ENCODE measurements at regions not wholly inside any gene's neighbourhood (a gene's known extent, or its start where the extent isn't known, plus 50 kb on each side); places are given as distances from the start of the nearest gene placed in this dataset.
"Not testable (repeated sequence)": the region's sequence is repeated elsewhere in the genome, so short reads cannot be mapped to it uniquely, and the experiment has no call there.

DNA sequence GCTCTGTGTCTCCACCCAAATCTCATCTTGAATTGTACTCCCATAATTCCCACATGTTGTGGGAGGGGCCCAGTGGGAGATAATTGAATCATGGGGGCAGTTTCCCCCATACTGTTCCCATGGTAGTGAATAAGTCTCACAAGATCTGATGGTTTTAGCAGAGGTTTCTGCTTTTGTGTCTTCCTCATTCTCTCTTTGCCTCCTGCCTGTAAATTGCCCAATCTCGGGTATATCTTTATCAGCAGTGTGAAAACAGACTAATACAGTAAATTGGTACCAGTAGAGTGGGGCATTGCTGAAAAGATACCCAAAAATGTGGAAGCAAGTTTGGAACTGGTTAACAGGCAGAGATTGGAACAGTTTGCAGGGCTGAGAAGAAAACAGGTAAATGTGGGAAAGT lies 278.1 kb upstream of the PCDH9 start:
- H3K27ac Mint-ChIP-seq, H3K9me3 Mint-ChIP-seq, H3K4me1 Mint-ChIP-seq: not testable (repeated sequence)

GRCh38 chr13:67506407-67506806 lies 276.3 kb upstream of the PCDH9 start:
- peaks cover 13% of the 10 kb centered on the region for H3K9me3 Mint-ChIP-seq
- ATAC-seq (no peak), DNase-seq (ENCODE audit: low spot score in 2 of 2) (no peak)
- H3K27ac Mint-ChIP-seq, result no peak overlapping the region
- H3K36me3 Mint-ChIP-seq, result no peaks in the 10 kb centered on the region
- no peaks in the 10 kb centered on the region for H3K4me1 Mint-ChIP-seq
- no peak overlapping the region for H3K4me3 Mint-ChIP-seq

More for the DNA sequence above, 278.1 kb upstream of the PCDH9 start:
- not testable (repeated sequence) for DNase-seq (ENCODE audit: low spot score in 2 of 2); H3K4me3 Mint-ChIP-seq; ATAC-seq; H3K36me3 Mint-ChIP-seq

DNA sequence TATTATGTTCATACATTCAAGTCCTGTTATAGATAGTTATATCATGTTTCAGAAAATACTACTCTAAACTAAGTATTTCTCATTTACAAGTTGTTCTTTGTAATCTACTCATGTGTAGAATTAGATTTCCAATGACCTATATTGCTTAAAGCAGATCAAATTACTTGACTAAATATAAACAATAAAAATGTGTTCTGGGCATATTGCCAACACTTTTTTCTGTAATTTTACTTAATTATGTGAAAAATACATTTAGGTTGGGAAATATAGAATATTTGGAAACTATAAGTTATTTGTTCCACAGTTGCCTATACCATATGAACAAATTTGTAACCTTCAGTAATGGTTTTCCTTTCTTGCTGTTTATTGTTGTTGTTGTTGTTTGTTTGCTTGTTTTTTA lies 275.2 kb upstream of the PCDH9 start:
- peaks cover 15% of the 10 kb centered on the region for H3K9me3 Mint-ChIP-seq
- H3K4me1 Mint-ChIP-seq, result no peaks in the 10 kb centered on the region
- no peak overlapping the region for H3K4me3 Mint-ChIP-seq
- H3K36me3 Mint-ChIP-seq, result no peaks in the 10 kb centered on the region
- DNase-seq (ENCODE audit: low spot score in 2 of 2), result no peak
- ATAC-seq, result no peak
- H3K27ac Mint-ChIP-seq, result no peak overlapping the region

DNA sequence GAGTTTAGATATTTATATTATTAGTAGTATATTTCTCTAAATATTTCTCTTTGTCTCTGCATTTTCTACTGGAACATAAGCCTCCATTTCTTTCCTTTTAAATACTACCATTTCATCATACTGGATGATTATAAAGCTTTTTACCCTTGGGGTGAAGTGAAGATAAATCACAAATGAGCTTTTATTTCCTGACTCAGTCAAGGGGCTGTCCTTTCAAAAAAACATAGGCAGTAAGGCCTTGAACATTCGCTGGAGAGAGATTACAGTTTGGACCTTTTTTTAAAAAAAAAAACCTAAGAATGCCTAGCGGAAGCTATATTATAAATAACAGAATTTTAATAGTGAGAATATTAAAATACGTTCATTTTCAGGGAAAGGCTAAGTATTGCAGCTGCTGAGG lies 268.8 kb upstream of the PCDH9 start:
- H3K27ac Mint-ChIP-seq, result no peak overlapping the region
- peaks cover 20% of the 10 kb centered on the region for H3K9me3 Mint-ChIP-seq
- no peak for ATAC-seq
- DNase-seq (ENCODE audit: low spot score in 2 of 2), result no peak
- no peaks in the 10 kb centered on the region for H3K36me3 Mint-ChIP-seq
- H3K4me3 Mint-ChIP-seq, result no peak overlapping the region
- no peaks in the 10 kb centered on the region for H3K4me1 Mint-ChIP-seq

- H3K27ac Mint-ChIP-seq, result no peak overlapping the region
- no peaks in the 10 kb centered on the region for H3K4me1 Mint-ChIP-seq
- no peak for DNase-seq (ENCODE audit: low spot score in 2 of 2)
- H3K9me3 Mint-ChIP-seq, result peaks cover 10% of the 10 kb centered on the region
- ATAC-seq, result no peak
- H3K4me3 Mint-ChIP-seq, result no peak overlapping the region
- no peaks in the 10 kb centered on the region for H3K36me3 Mint-ChIP-seq
Observed at GRCh38 chr13:67493835-67494234, 263.7 kb upstream of the PCDH9 start.

GRCh38 chr13:67489016-67489415 lies 258.9 kb upstream of the PCDH9 start:
- DNase-seq (ENCODE audit: low spot score in 2 of 2) (no peak), ATAC-seq (no peak)
- no peaks in the 10 kb centered on the region for H3K4me1 Mint-ChIP-seq
- peaks cover 13% of the 10 kb centered on the region for H3K9me3 Mint-ChIP-seq
- no peak overlapping the region for H3K4me3 Mint-ChIP-seq
- H3K36me3 Mint-ChIP-seq, result no peaks in the 10 kb centered on the region
- H3K27ac Mint-ChIP-seq, result no peak overlapping the region

GRCh38 chr13:67481445-67481844 lies 251.3 kb upstream of the PCDH9 start:
- Mint-ChIP-seq H3K36me3 (no peaks in the 10 kb centered on the region), H3K4me3 (no peak overlapping the region), H3K4me1 (no peaks in the 10 kb centered on the region), H3K27ac (no peak overlapping the region), H3K9me3 (peaks cover 20% of the 10 kb centered on the region)
- ATAC-seq, result no peak
- DNase-seq (ENCODE audit: low spot score in 2 of 2), result no peak

DNA sequence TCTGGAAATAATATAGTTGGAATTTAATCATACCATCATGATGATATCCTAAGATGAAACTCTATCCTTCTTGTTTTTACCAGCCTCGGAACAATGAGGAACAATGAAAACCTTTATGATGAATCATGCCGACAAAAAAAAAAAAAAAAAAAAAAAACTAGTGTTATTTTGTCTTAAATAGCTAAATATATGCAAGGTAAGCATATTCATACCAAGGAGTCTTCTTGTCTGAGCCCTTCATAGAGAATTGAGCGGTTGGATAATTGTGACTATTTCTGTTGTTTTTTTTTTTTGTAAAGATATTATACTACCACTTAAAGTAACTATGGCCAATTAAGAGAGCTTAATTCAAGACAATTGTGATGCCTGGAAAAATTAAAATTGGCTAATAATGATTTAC lies 244.0 kb upstream of the PCDH9 start:
- ATAC-seq (no peak), DNase-seq (ENCODE audit: low spot score in 2 of 2) (no peak)
- no peaks in the 10 kb centered on the region for H3K36me3 Mint-ChIP-seq
- H3K9me3 Mint-ChIP-seq, result peaks cover 14% of the 10 kb centered on the region
- H3K4me1 Mint-ChIP-seq, result no peaks in the 10 kb centered on the region
- H3K4me3 Mint-ChIP-seq, result no peak overlapping the region
- H3K27ac Mint-ChIP-seq, result no peak overlapping the region

DNA sequence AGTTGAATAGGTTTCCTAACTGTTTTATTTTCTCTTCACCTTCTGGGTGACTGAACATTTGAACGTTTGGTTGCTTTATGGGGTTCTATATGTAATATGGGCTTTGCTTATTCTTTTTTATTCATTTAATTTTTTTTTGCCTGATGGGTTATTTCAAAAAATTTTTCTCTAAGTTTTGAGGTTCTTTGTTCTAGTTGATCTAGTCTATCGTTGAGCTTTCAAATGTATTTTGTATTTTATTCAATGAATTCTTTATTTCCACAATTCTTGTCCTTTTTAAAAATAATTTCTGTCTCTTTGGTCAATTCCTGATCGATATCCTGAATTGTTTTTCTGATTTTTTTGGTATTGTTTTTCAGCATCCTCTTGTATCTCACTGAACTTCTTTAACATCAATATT lies 239.5 kb upstream of the PCDH9 start:
- DNase-seq (ENCODE audit: low spot score in 2 of 2) (no peak), ATAC-seq (no peak)

DNA sequence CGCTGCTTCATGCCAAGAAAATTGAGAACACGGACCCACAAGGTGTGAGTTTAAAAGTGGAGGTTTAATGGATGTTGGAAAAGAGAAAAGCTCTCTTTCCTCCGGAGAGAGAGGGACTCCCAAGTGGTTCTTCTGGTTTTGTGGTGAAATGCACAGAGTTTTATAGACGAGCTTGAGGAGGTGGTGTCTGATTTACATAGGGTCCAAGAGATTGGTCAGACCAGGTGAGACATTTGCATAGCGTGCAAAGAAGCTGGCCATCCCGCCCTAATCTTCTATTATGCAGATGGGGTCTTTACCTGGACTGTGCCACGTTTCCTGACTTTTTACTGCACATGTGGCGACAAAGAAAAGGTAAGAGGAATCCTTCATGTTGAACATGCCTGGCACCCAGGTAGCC lies 236.4 kb upstream of the PCDH9 start:
- no peak overlapping the region for H3K4me3 Mint-ChIP-seq

More for the DNA sequence above, 239.5 kb upstream of the PCDH9 start:
- H3K27ac Mint-ChIP-seq, result no peak overlapping the region
- H3K4me1 Mint-ChIP-seq, result no peaks in the 10 kb centered on the region
- H3K9me3 Mint-ChIP-seq, result peaks cover 26% of the 10 kb centered on the region
- no peak overlapping the region for H3K4me3 Mint-ChIP-seq
- no peaks in the 10 kb centered on the region for H3K36me3 Mint-ChIP-seq

GRCh38 chr13:67464154-67464553 lies 234.0 kb upstream of the PCDH9 start:
- no peaks in the 10 kb centered on the region for H3K36me3 Mint-ChIP-seq
- no peak overlapping the region for H3K4me3 Mint-ChIP-seq
- ATAC-seq, result no peak

More for the DNA sequence above, 236.4 kb upstream of the PCDH9 start:
- H3K27ac Mint-ChIP-seq, result no peak overlapping the region
- no peaks in the 10 kb centered on the region for H3K4me1 Mint-ChIP-seq
- peaks cover 28% of the 10 kb centered on the region for H3K9me3 Mint-ChIP-seq
- no peak for ATAC-seq
- no peaks in the 10 kb centered on the region for H3K36me3 Mint-ChIP-seq
- DNase-seq (ENCODE audit: low spot score in 2 of 2), result no peak

GRCh38 chr13:67462098-67462497 lies 232.0 kb upstream of the PCDH9 start:
- ATAC-seq (no peak), DNase-seq (ENCODE audit: low spot score in 2 of 2) (no peak)
- Mint-ChIP-seq H3K36me3 (no peaks in the 10 kb centered on the region), H3K4me1 (no peaks in the 10 kb centered on the region), H3K27ac (no peak overlapping the region), H3K9me3 (peaks cover 16% of the 10 kb centered on the region), H3K4me3 (no peak overlapping the region)

More at GRCh38 chr13:67464154-67464553, 234.0 kb upstream of the PCDH9 start:
- DNase-seq (ENCODE audit: low spot score in 2 of 2), result no peak
- Mint-ChIP-seq H3K4me1 (no peaks in the 10 kb centered on the region), H3K9me3 (peaks cover 33% of the 10 kb centered on the region), H3K27ac (no peak overlapping the region)

DNA sequence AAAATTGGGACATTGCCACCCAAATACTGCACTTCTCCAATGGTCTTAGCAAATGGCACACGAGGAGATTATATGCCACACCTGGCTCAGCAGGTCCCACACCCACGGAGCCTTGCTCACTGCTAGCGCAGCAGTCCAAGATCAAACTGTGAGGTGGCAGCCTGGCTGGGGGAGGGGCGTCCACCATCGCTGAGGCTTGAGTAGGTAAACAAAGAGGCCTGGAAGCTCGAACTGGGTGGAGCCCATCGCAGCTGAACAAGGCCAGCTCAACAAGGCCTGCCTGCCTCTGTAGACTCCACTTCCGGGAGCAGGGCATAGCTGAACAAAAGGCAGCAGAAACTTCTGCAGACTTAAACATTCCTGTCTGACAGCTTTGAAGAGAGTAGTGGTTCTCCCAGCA lies 222.4 kb upstream of the PCDH9 start:
- not testable (repeated sequence) for H3K36me3 Mint-ChIP-seq, H3K4me1 Mint-ChIP-seq, H3K27ac Mint-ChIP-seq

DNA sequence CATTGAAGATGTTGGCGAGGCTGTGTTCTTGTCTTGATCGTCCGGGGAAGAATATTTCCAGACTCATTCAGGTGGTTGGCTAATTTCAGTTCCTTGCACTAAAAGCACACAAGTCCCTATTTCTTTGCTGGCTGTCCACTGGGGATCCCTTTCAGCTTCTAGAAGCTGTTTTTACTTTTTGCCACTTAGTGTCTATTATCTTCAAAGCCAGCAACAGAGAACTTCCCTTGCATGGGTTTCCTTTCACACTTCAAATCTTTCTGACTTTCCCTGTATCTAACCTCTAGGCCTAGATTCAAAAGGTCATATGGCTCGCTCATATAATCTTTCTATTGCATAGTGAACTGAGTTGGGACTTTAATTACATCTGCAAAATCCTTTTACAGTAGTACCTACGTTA lies 215.3 kb upstream of the PCDH9 start:
- DNase-seq (ENCODE audit: low spot score in 2 of 2) (no peak), ATAC-seq (no peak)
- Mint-ChIP-seq H3K27ac (no peak overlapping the region), H3K9me3 (peaks cover 8% of the 10 kb centered on the region), H3K36me3 (no peaks in the 10 kb centered on the region), H3K4me1 (no peaks in the 10 kb centered on the region), H3K4me3 (no peak overlapping the region)

More for the DNA sequence above, 222.4 kb upstream of the PCDH9 start:
- not testable (repeated sequence) for DNase-seq (ENCODE audit: low spot score in 2 of 2); H3K4me3 Mint-ChIP-seq; ATAC-seq
- peaks cover 12% of the 10 kb centered on the region for H3K9me3 Mint-ChIP-seq

GRCh38 chr13:67443923-67444322 lies 213.8 kb upstream of the PCDH9 start:
- H3K27ac Mint-ChIP-seq, result no peak overlapping the region
- DNase-seq (ENCODE audit: low spot score in 2 of 2) (no peak), ATAC-seq (no peak)
- H3K4me3 Mint-ChIP-seq, result no peak overlapping the region
- peaks cover 8% of the 10 kb centered on the region for H3K9me3 Mint-ChIP-seq
- H3K4me1 Mint-ChIP-seq, result no peaks in the 10 kb centered on the region
- no peaks in the 10 kb centered on the region for H3K36me3 Mint-ChIP-seq

DNA sequence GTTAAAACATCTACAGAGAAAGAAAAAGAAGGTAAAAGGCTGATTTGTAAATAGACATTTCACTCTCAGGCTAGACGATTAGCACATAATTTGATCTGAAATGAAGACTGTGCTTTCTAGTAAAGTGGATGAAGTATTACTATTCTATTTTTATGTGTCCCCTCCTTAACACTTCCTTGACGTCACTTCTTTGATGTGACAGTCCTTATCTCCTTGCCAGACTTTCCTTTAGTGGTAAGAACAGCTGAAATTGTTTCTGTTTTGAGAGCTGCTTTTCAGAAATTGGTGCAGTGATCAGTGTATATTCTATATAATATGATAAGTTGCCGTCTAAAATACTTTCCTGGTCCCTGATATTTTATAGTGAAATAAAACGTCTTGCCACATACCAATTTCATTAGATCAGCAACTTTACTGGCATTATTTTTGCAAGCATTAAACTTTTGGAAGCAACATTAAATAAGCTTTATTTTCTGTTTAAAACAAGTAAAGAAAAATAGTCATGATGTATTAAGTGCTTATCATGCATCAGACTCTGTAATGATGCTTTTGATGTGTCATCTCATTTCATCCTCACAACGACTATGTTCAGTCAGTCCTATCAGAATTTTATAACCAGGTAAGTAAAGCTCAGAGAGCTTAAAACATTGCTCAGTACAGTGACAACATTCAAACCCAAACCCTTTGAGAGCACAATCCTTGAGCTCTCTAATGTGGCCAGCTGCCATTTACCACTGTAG lies 210.3 kb upstream of the PCDH9 start:
- Mint-ChIP-seq H3K4me1 (no peaks in the 10 kb centered on the region), H3K36me3 (no peaks in the 10 kb centered on the region), H3K27ac (no peak overlapping the region), H3K4me3 (no peak overlapping the region), H3K9me3 (peaks cover 9% of the 10 kb centered on the region)
- DNase-seq (ENCODE audit: low spot score in 2 of 2) (no peak), ATAC-seq (no peak)
